ENCODE measurements at regions not wholly inside any gene's neighbourhood (a gene's known extent, or its start where the extent isn't known, plus 50 kb on each side); places are given as distances from the start of the nearest gene placed in this dataset.
A peak's percentile ranks its signal among the peaks of the same experiment; 100 is the strongest.

- peaks cover 48% of the 10 kb centered on the region for H3K4me1 Mint-ChIP-seq
- no peak overlapping the region for H3K4me2 ChIP-seq
- H3K36me3 Mint-ChIP-seq, result no peaks in the 10 kb centered on the region
- H3F3A ChIP-seq (ENCODE audit: low read depth), result no peaks in the 10 kb centered on the region
- H3K9ac ChIP-seq, result no peak overlapping the region
- no peaks in the 10 kb centered on the region for H4K20me1 ChIP-seq (ENCODE audit: low read depth)
- TF ChIP-seq CTCF (IDR thresholded peaks at IDR 0.05) (no peak), EZH2 (IDR thresholded peaks at IDR 0.05) (no peak), EZH2phosphoT487 (IDR thresholded peaks at IDR 0.05) (no peak)
- H3K9me3 Mint-ChIP-seq, result no peaks in the 10 kb centered on the region
- H3K27ac ChIP-seq, result no peak overlapping the region
- no peak for DNase-seq (ENCODE audit: low spot score)
- no peak overlapping the region for H3K4me3 Mint-ChIP-seq
- H3K79me2 ChIP-seq (ENCODE audit: low read depth), result no peaks in the 10 kb centered on the region
- H3K27ac Mint-ChIP-seq, result no peak overlapping the region
- no peaks in the 10 kb centered on the region for H3K9me3 ChIP-seq (ENCODE audit: low read depth)
- peaks cover 12% of the 10 kb centered on the region for H3K4me1 ChIP-seq
- H3K36me3 ChIP-seq, result no peaks in the 10 kb centered on the region
- H2AFZ ChIP-seq (replicated peaks), result no peak overlapping the region
- H3K27me3 Mint-ChIP-seq (ENCODE audit: insufficient read depth, low read depth), result peaks cover 8% of the 10 kb centered on the region
- H3K27me3 ChIP-seq, result peaks cover 12% of the 10 kb centered on the region
- H3K4me3 ChIP-seq, result no peak overlapping the region
These were observed 128.1 kb downstream of the BAMBI start for GRCh38 chr10:28805390-28805789.

GRCh38 chr10:28806488-28806941, 129.2 kb downstream of the BAMBI start:
- Histone ChIP-seq H3K9ac (no peak overlapping the region), H3K36me3 (no peaks in the 10 kb centered on the region), H3K4me1 (peaks cover 12% of the 10 kb centered on the region), H3F3A (ENCODE audit: low read depth) (no peaks in the 10 kb centered on the region), H3K4me3 (no peak overlapping the region), H3K4me2 (no peak overlapping the region), H3K27me3 (peaks cover 12% of the 10 kb centered on the region), H3K79me2 (ENCODE audit: low read depth) (no peaks in the 10 kb centered on the region), H3K27ac (no peak overlapping the region), H2AFZ (replicated peaks) (no peak overlapping the region), H3K9me3 (ENCODE audit: low read depth) (no peaks in the 10 kb centered on the region), H4K20me1 (ENCODE audit: low read depth) (no peaks in the 10 kb centered on the region)
- Mint-ChIP-seq H3K4me1 (peaks cover 53% of the 10 kb centered on the region), H3K4me3 (no peak overlapping the region), H3K36me3 (no peaks in the 10 kb centered on the region), H3K27ac (no peak overlapping the region), H3K27me3 (ENCODE audit: insufficient read depth, low read depth) (peaks cover 4% of the 10 kb centered on the region), H3K9me3 (no peaks in the 10 kb centered on the region)
- TF ChIP-seq EZH2 (IDR thresholded peaks at IDR 0.05), result no peak
- TF ChIP-seq EZH2phosphoT487 (IDR thresholded peaks at IDR 0.05), result no peak
- TF ChIP-seq CTCF (IDR thresholded peaks at IDR 0.05), result no peak
- DNase-seq (ENCODE audit: low spot score), result no peak

- Mint-ChIP-seq H3K4me1 (peaks cover 53% of the 10 kb centered on the region), H3K36me3 (no peaks in the 10 kb centered on the region), H3K27ac (peak overlapping the region; percentile 76), H3K27me3 (ENCODE audit: insufficient read depth, low read depth) (peaks cover 4% of the 10 kb centered on the region), H3K9me3 (no peaks in the 10 kb centered on the region), H3K4me3 (no peak overlapping the region)
- Histone ChIP-seq H2AFZ (replicated peaks) (no peak overlapping the region), H3K9ac (no peak overlapping the region), H3K27me3 (peaks cover 12% of the 10 kb centered on the region), H4K20me1 (ENCODE audit: low read depth) (no peaks in the 10 kb centered on the region), H3K9me3 (ENCODE audit: low read depth) (no peaks in the 10 kb centered on the region), H3K36me3 (no peaks in the 10 kb centered on the region), H3K4me1 (peaks cover 12% of the 10 kb centered on the region), H3K27ac (no peak overlapping the region), H3F3A (ENCODE audit: low read depth) (no peaks in the 10 kb centered on the region), H3K4me3 (no peak overlapping the region), H3K79me2 (ENCODE audit: low read depth) (no peaks in the 10 kb centered on the region), H3K4me2 (no peak overlapping the region)
- no peak for DNase-seq (ENCODE audit: low spot score)
- no peak for TF ChIP-seq CTCF (IDR thresholded peaks at IDR 0.05)
- TF ChIP-seq EZH2 (IDR thresholded peaks at IDR 0.05), result no peak
- no peak for TF ChIP-seq EZH2phosphoT487 (IDR thresholded peaks at IDR 0.05)
These were observed 129.8 kb downstream of the BAMBI start for GRCh38 chr10:28806951-28807759.

Data from neural progenitor cell (in vitro differentiated cells).